HG03175 (cell line): ENCODE measurements at regions not wholly inside any gene's neighbourhood (a gene's known extent, or its start where the extent isn't known, plus 50 kb on each side); places are given as distances from the start of the nearest gene placed in this dataset.
A peak's percentile ranks its signal among the peaks of the same experiment; 100 is the strongest.

Experiments used
- ATAC-seq: cut with Tn5 transposase; IDR thresholded peaks from one replicate; pipeline ENCODE4 v1.9.1; 2021; ENCODE audit warnings: mild to moderate bottlenecking, moderate library complexity; ENCODE audit not compliant: unreplicated experiment

- no peak for ATAC-seq
Observed at GRCh38 chr14:94717808-94718207, 52.1 kb downstream of the GSC start.

GRCh38 chr14:94716976-94717375 is 52.9 kb downstream of the GSC start:
- ATAC-seq = no peak

DNA sequence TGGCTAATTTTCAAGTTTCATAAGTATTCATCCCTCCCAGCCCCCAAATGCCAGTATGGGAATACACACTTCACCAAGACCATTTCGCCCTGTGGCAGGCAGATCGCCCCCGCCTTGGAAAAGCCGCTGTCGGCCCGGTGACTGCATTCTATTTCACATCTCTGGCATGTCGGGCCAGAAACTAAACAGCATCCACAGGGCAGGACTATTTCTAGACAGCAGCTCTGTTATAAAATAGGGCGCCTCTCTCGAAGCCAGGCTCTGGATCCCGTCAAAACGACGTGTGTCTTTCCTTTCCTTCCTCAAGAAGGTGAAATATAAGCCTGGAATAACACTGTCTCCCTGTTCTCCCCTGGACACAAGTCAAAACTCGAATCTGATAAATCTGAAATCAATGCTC is 56.8 kb downstream of the GSC start:
- ATAC-seq = no peak

DNA sequence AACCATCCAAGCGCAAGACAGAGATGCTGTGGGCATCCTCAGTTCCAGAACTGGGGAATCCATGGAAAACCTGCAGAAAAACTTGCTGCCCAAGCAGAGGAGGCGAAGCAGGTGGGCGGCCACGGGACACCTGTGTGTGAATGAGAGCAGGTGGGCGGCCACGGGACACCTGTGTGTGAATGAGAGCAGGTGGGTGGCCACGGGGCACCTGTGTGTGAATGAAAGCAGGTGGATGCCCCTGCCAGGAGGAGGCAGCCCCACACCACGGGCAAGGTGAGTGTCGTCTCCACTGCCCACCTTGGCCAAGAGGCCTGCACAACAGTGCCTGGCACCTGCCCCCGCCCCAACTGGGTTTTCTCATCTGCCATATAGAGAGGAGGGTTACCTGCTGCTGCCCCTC is 59.2 kb downstream of the GSC start:
- ATAC-seq = no peak

DNA sequence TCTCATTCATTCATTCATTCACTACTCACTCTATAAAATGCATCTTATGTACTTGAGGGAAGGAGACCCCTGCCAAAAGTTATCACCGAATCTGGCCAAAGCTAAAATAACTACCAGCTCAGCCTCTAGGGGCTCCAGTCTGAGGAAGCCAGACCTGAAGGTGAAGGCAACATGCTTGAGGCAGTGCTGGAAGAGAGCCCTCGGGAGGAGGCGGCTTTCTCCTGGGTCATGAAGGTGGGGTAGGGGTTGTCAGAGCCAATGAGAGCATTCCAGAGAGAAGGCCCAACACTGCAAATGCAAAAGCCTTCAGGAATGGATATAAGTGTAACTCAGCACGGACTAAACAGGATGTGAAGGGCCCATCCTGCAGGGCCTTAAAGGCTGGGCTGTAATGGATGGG is 62.4 kb downstream of the GSC start:
- no peak for ATAC-seq

- no peak for ATAC-seq
Observed at GRCh38 chr14:94706133-94706532, 63.8 kb downstream of the GSC start.

DNA sequence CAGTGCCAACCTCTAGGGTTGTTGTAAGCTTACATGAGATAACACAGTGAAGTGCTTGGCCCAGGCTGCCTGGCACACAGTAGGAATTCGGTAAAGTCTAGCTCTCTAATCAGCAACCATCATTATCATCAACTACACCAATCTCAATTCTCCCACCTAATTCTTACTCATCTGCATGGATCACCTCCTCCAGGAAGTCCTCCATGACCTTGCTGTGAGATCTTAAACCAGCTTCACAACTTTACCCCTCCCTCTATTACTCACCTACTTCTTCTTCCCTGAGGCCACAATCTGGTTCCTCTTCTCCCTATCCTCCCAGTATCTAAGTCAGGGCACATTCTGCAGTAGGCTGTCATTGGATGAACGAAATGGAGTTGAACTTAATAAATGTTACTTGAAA is 67.3 kb downstream of the GSC start:
- no peak for ATAC-seq

GRCh38 chr14:94701861-94702370 is 68.0 kb downstream of the GSC start:
- ATAC-seq = no peak

DNA sequence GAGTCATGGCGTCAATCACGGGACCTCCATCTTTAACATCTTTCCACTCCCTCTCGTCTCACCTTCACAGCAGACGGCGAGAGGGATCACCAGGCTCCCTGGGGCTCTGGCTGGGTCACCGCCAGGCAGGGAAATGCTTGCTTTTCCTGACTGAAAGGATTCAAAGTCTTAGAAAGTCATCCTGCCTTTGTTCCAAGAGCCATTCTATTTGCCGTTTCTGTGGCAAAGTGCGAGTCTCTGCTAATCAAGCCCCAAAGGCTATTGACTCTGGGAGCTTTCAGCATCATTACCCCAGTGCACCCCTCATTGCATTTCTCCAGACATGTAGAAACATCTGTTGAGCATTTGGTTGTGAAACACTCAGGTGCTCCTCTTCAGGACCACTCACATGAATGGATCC is 69.6 kb downstream of the GSC start:
- no peak for ATAC-seq

DNA sequence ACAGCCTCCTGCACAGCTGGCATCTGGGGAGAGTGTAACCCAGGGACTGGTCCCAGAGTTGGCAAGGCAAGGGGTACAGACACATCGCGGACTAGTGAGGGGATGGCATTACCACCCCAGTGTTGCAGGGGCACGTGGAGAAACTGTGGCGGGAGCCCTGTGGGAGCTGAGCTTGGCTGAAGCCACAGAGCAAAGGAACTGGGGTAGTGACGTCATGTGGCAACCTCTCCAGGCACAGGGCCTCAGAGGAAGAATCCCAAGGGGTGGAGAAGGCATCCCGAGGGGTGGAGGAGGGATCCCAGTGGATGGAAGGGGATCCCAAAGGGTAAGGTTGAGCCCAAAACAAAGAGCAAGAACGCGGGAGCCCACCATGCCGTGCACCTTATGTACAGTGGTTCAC is 70.1 kb downstream of the GSC start:
- ATAC-seq = no peak

DNA sequence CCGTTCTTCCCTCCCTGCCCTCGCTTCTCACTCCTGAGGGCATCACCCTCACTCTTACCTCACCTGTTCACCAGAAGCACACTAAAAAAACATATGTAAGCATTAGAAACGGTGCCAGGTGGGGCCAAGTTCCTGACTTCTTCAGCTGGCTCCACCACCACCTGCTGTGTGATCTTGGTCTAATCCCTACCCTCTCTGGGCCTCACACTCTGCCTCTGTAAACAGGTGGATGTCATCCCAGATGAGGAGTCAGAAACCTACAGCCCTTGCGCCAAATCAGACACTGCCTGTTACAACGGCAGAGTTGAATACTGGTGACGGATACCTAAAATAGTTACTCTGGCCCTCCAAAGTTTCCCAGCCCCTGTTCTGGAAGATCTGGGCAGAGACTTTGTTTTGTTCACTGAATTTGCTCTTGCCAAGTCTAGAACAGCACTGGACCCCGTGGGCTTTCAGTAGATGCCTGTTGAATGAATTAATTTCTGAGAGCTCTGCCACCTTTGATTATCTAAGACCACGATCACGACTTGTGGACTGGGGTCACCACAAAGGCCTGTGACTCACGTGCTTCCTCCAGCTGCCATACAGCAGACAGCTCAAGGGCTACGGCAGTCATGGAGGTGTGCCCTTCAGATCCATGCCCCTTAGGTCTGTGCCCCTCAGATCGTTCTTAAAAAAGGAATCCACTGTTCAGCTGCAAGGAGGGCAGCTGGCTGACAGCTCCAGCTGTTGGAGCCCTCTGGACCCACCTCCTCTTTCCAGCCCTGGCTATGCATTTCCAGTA is 71.9 kb downstream of the GSC start:
- ATAC-seq = no peak

GRCh38 chr14:94696518-94696917 is 73.4 kb downstream of the GSC start:
- ATAC-seq = no peak

GRCh38 chr14:94695231-94695630 is 74.7 kb downstream of the GSC start:
- no peak for ATAC-seq

DNA sequence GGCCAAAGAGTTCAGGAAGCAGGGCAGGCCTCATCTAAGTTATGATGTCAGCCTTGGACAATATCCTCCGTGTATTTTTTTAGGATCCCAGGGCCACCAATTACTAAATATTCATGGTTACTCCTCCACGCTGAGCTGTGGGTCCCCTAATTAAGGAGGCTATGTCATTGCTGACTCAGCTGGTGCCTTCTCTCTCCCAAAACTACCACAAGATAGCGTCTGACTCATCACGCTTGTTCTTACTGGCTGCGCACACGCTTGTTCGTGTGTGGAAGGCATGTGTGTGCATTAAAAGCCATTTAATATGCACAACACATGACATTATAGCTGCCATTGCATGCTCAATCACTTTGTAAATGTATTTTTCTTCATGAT is 78.3 kb downstream of the GSC start:
- no peak for ATAC-seq

DNA sequence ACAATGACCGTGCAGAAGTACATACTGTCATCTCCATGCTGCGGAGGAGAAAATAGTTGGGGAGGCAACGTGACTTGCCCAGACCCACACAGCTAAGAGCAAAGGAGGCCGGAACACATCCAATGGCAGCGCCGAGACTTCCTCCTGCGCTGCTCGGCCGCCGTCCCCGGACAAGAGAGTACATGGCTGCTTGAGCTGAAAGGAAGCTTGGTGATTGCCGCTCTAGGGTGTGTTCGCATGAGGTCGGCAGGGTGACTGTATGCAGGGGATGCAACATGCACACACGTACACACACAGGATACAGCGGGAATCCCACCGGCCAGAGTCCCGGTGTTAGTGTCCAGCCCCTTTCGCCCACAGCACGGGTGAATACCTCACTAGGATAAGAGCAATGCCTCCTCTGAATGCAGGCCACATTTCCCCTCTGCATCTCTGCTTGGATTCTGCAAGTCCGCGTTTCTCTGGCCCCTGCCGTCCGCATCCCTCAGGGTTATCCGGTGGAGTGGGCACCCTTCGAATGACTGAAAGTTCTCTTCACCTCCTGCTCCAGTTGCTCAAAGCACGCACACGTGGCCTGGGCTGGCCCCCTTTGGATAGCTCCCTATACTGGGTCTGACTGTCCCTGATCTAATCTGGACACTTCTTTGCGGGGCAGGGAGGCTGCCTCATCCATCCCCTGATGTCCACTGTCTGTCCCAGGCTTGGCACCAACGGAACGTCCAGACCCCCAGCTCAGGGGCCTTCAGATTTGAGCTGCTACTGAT is 78.8 kb downstream of the GSC start:
- no peak for ATAC-seq

DNA sequence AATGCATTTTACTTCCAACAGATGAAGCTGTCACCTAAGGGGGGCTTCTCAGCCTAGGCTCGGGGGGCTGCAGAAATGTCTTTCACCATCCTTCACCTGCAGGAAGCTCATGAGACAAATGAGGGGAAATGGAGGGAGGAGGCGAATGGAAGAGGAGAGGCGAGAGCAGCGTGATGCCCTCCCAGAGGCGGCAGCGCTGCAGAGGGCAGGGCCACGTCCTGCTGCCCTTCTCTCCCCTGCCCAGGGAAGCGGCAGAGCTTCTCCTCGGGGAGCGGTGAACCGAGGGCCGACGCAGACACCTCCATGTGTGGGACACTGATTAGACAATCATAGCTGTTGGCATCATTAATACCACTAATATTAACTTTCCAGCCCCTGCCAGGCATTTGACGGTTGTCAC is 78.3 kb downstream of the SERPINA3 start:
- ATAC-seq = no peak

- ATAC-seq = no peak
Observed at GRCh38 chr14:94689985-94690400, 77.8 kb downstream of the SERPINA3 start.

- peak; percentile 70 for ATAC-seq
Observed at GRCh38 chr14:94689218-94689984, 77.2 kb downstream of the SERPINA3 start.

GRCh38 chr14:94686511-94687160 is 74.4 kb downstream of the SERPINA3 start:
- ATAC-seq = no peak

DNA sequence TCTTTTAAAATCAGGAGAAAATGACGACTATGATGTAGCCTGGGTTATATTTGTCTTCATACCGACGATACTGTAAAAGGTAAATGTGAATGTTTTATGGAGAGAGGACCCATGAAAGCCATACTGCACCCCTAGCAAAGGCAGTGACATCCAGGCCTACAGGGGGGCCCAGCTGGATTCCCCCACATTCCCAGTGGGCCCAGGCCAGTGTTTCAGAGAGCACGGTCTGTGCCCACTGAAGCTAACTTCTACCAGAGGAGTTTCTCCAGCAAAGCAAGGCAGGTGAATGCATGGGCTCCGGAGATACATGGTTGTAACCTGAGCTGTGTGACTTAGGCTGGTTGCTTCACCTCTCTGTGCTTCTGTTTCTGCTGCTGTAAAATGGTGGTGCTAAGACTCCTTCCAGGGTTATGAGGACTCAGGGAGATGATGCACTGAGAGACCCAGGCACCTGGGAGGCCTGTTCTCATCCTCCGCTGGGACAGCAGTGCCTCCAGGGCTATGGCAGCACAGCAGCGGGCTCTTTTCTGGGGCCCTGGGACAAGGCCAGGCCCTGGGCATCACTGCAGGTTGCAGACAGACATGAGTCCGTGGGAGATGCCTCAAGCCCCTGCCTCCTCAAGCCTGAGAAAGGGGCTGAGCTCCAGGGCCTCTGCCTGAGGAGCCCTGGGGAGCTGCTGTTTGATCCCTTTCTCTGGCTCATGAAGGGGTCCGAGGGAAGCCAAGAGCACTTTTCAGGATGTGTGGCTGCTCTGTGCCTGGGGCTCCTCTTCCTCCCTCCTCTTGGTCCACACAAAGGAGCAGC is 73.7 kb downstream of the SERPINA3 start:
- no peak for ATAC-seq
